Smooth muscle cell (in vitro differentiated cells): ENCODE measurements at regions not wholly inside any gene's neighbourhood (a gene's known extent, or its start where the extent isn't known, plus 50 kb on each side); places are given as distances from the start of the nearest gene placed in this dataset.

Source experiments
- DNase-seq: peaks from one replicate; lab custom pipeline; 2025; ENCODE audit not compliant: unreplicated experiment; lab: John Stamatoyannopoulos, UW
- H2AFZ ChIP-seq: fragments of 200-600 bp; sonication (generic); 2 replicates; pipeline ENCODE4 v1.6.0; 2016; ENCODE audit warnings: antibody characterized with exemption, low read depth, mild to moderate bottlenecking
- H3F3A ChIP-seq: fragments of 200-600 bp; sonication (generic); 2 replicates; pipeline ENCODE4 v1.6.0; 2017; ENCODE audit warnings: antibody characterized with exemption, low read depth
- H3K27ac ChIP-seq: fragments of 200-600 bp; sonication (generic); 2 replicates; pipeline ENCODE4 v1.5.1; 2016; ENCODE audit warnings: low read depth, mild to moderate bottlenecking
- H3K27me3 ChIP-seq: fragments of 200-600 bp; sonication (generic); 2 replicates; pipeline ENCODE4 v1.6.1; 2016; ENCODE audit warnings: low read depth, mild to moderate bottlenecking
- H3K36me3 ChIP-seq: fragments of 200-600 bp; sonication (generic); 2 replicates; pipeline ENCODE4 v1.5.1; 2016; ENCODE audit warnings: low read depth
- H3K4me1 ChIP-seq: fragments of 200-600 bp; sonication (generic); 2 replicates; pipeline ENCODE4 v1.5.1; 2016; ENCODE audit warnings: low read depth
- H3K4me2 ChIP-seq: fragments of 200-600 bp; sonication (generic); 2 replicates; pipeline ENCODE4 v1.6.0; 2016; ENCODE audit warnings: mild to moderate bottlenecking
- H3K4me3 ChIP-seq: fragments of 200-600 bp; sonication (generic); 2 replicates; pipeline ENCODE4 v1.5.1; 2016; ENCODE audit warnings: mild to moderate bottlenecking
- H3K79me2 ChIP-seq: fragments of 200-600 bp; sonication (generic); 2 replicates; pipeline ENCODE4 v1.6.0; 2016; ENCODE audit warnings: low read depth, mild to moderate bottlenecking
- H3K9ac ChIP-seq: fragments of 200-600 bp; sonication (generic); 2 replicates; pipeline ENCODE4 v1.6.0; 2016; ENCODE audit warnings: low read depth
- H3K9me3 ChIP-seq: fragments of 200-600 bp; sonication (generic); replicated peaks from 2 replicates; pipeline ENCODE4 v1.5.1; 2016; ENCODE audit warnings: low read depth
- H4K20me1 ChIP-seq: fragments of 200-600 bp; sonication (generic); 2 replicates; pipeline ENCODE4 v1.6.0; 2016; ENCODE audit warnings: low read depth
- WGBS: methylation state at CpG from one replicate; pipeline ENCODE4 v1.1.7; 2016; ENCODE audit warnings: low lambda C conversion rate; 5-methylcytosine and 5-hydroxymethylcytosine counted together
- TF ChIP-seq, protein P1 (sequence below): fragments of 200-600 bp; sonication (generic); IDR thresholded peaks from 2 replicates; pipeline ENCODE4 v1.5.1; 2017; ENCODE audit warnings: borderline replicate concordance, mild to moderate bottlenecking, antibody characterized with exemption; ENCODE audit not compliant: insufficient read depth, poor library complexity, severe bottlenecking

DNA sequence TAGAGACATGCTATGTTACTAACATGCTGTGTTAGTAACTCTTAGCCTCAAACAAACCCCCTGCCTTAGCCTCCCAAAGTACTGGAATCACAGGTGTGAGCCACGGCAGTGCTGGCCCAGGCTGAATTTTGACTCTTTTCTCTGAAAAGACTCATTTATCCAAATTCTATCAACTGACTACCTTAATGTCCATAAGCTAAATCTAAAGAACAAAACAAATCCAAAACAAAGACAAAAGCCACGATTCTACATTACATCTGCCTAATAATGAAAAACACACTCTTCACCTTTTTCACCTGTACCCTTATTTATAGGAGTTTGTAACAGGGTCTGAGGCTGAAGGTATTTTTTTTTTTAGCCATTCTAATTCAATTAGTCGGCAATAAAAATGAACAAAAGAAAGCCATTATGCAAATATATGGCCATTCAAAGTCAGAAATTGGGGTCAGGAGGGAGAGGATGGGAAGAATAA lies 432.5 kb downstream of the RBFOX1 start:
- peaks cover 4% of the 10 kb centered on the region for H3K27me3 ChIP-seq
- no peaks in the 10 kb centered on the region for H3F3A ChIP-seq
- no peak overlapping the region for H3K9ac ChIP-seq
- H3K9me3 ChIP-seq, result no peaks in the 10 kb centered on the region
- no peaks in the 10 kb centered on the region for H3K36me3 ChIP-seq
- H3K27ac ChIP-seq, result no peak overlapping the region
- no peaks in the 10 kb centered on the region for H4K20me1 ChIP-seq
- H3K4me3 ChIP-seq, result no peak overlapping the region
- H2AFZ ChIP-seq, result no peak overlapping the region
- TF ChIP-seq, protein P1, sequence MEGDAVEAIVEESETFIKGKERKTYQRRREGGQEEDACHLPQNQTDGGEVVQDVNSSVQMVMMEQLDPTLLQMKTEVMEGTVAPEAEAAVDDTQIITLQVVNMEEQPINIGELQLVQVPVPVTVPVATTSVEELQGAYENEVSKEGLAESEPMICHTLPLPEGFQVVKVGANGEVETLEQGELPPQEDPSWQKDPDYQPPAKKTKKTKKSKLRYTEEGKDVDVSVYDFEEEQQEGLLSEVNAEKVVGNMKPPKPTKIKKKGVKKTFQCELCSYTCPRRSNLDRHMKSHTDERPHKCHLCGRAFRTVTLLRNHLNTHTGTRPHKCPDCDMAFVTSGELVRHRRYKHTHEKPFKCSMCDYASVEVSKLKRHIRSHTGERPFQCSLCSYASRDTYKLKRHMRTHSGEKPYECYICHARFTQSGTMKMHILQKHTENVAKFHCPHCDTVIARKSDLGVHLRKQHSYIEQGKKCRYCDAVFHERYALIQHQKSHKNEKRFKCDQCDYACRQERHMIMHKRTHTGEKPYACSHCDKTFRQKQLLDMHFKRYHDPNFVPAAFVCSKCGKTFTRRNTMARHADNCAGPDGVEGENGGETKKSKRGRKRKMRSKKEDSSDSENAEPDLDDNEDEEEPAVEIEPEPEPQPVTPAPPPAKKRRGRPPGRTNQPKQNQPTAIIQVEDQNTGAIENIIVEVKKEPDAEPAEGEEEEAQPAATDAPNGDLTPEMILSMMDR, result no peak
- WGBS, result 27% methylated on average over 3 of the region's 3 CpGs
- no peaks in the 10 kb centered on the region for H3K4me1 ChIP-seq
- H3K79me2 ChIP-seq, result no peaks in the 10 kb centered on the region
- H3K4me2 ChIP-seq, result no peak overlapping the region
- no peak for DNase-seq

DNA sequence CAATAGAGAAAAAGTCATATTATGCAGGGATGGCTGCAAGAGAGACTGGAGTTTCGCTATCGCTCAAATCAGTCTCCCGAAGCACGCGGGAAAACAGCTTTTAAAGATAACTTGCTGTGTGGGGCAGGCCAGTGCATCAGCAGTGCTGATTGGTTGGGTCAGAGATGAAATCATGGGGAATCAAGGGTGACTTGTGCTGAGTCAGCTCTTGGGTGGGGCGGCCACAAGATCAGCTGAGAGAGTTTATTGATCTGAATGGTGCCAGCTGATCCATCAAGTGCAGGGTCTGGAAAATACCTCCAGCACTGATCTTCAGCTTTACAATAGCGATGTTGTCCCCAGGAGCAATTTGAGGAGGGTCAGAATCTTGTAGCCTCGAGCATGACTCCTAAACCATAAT lies 430.5 kb downstream of the RBFOX1 start:
- Histone ChIP-seq H3K9me3 (no peaks in the 10 kb centered on the region), H3K4me1 (no peaks in the 10 kb centered on the region), H3K79me2 (no peaks in the 10 kb centered on the region), H3K4me2 (no peak overlapping the region), H3K9ac (no peak overlapping the region), H3K36me3 (no peaks in the 10 kb centered on the region), H3F3A (no peaks in the 10 kb centered on the region), H4K20me1 (no peaks in the 10 kb centered on the region), H2AFZ (no peak overlapping the region), H3K4me3 (no peak overlapping the region), H3K27ac (no peak overlapping the region), H3K27me3 (peaks cover 4% of the 10 kb centered on the region)
- TF ChIP-seq, protein P1, result no peak
- WGBS, result 54% methylated on average over 8 of the region's 8 CpGs
- DNase-seq, result no peak
